HepG2 (cell line): ENCODE measurements at regions not wholly inside any gene's neighbourhood (a gene's known extent, or its start where the extent isn't known, plus 50 kb on each side); places are given as distances from the start of the nearest gene placed in this dataset.

ENCODE experiments used
- CTCF ChIP-seq: sonication (generic); formaldehyde crosslinking; IDR thresholded peaks from 2 replicates; pipeline ENCODE4 v1.5.0; 2020; ENCODE audit warnings: mild to moderate bottlenecking, missing genetic modification reagents, moderate library complexity
- EZH2 ChIP-seq: conservative IDR thresholded peaks from 2 replicates; pipeline ENCODE4 v1.6.1; 2012; ENCODE audit warnings: mild to moderate bottlenecking, low read depth, low read length, moderate library complexity
- FOXK1 ChIP-seq: sonication (generic); formaldehyde crosslinking; IDR thresholded peaks from 2 replicates; pipeline ENCODE4 v1.4.0; 2020; ENCODE audit warnings: low read depth, missing genetic modification reagents, borderline replicate concordance
- FOXP1 ChIP-seq, 2 experiments: fragments of 450-650 bp in 1 of 2; IDR thresholded peaks; 2 replicates each; pipeline ENCODE4 v1.6.1; 2017 to 2018; ENCODE audit warnings: antibody characterized with exemption in 1 of 2
- GABPA ChIP-seq, 2 experiments: IDR thresholded peaks; 2 replicates each; pipeline ENCODE4 v1.6.1; 2011 to 2016; ENCODE audit warnings: low read depth in 2 of 2, low read length in 1 of 2, missing biosample characterization in 1 of 2, missing genetic modification characterization in 1 of 2
- GMEB2 ChIP-seq: IDR thresholded peaks from 2 replicates; pipeline ENCODE4 v1.6.1; 2016; ENCODE audit warnings: missing biosample characterization, missing genetic modification reagents, low read depth
- HNF4G ChIP-seq, 2 experiments: sonication (generic) in 1 of 2; formaldehyde crosslinking in 1 of 2; IDR thresholded peaks; 2 replicates each; pipeline versions ENCODE4 v1.4.0 to v1.6.1; 2011 to 2020; ENCODE audit warnings: borderline replicate concordance in 2 of 2, low read depth in 2 of 2, mild to moderate bottlenecking in 2 of 2, low read length in 1 of 2, missing genetic modification reagents in 1 of 2, moderate library complexity in 1 of 2
- NFE2 ChIP-seq: sonication (generic); formaldehyde crosslinking; IDR thresholded peaks from 2 replicates; pipeline ENCODE4 v1.4.0; 2020; ENCODE audit warnings: missing genetic modification reagents
- ZNF383 ChIP-seq: sonication (generic); formaldehyde crosslinking; IDR thresholded peaks from 2 replicates; pipeline ENCODE4 v1.4.0; 2020; ENCODE audit warnings: missing genetic modification reagents, mild to moderate bottlenecking, borderline replicate concordance
- ZNF761 ChIP-seq: sonication (generic); formaldehyde crosslinking; conservative IDR thresholded peaks from 2 replicates; pipeline ENCODE4 v1.4.0; 2020; ENCODE audit warnings: mild to moderate bottlenecking, missing genetic modification reagents
- ZNF768 ChIP-seq: sonication (generic); formaldehyde crosslinking; IDR thresholded peaks from 2 replicates; pipeline ENCODE4 v1.4.0; 2020; ENCODE audit warnings: missing genetic modification reagents

GRCh38 chr3:106231086-106231485 lies 362.3 kb upstream of the CBLB start:
- TF ChIP-seq ZNF768 (CRISPR knock-in tag) (no peak), CTCF (CRISPR knock-in tag) (no peak), GABPA (IDR thresholded peaks at IDR 0.05; ENCODE audit: low read depth, low read length) (no peak), GABPA (CRISPR knock-in tag; IDR thresholded peaks at IDR 0.05; ENCODE audit: low read depth) (no peak), ZNF761 (CRISPR knock-in tag) (no peak), FOXK1 (CRISPR knock-in tag) (no peak), HNF4G (IDR thresholded peaks at IDR 0.05; ENCODE audit: borderline replicate concordance, low read depth, low read length) (no peak), HNF4G (CRISPR knock-in tag; IDR thresholded peaks at IDR 0.05; ENCODE audit: borderline replicate concordance, low read depth) (no peak), NFE2 (no peak), GMEB2 (no peak), FOXP1 (IDR thresholded peaks at IDR 0.05) (no peak), FOXP1 (CRISPR knock-in tag; IDR thresholded peaks at IDR 0.05) (no peak), EZH2 (no peak), ZNF383 (CRISPR knock-in tag) (no peak)
